GM18511 (cell line): ENCODE measurements at regions not wholly inside any gene's neighbourhood (a gene's known extent, or its start where the extent isn't known, plus 50 kb on each side); places are given as distances from the start of the nearest gene placed in this dataset.
"Not testable (repeated sequence)": the region's sequence is repeated elsewhere in the genome, so short reads cannot be mapped to it uniquely, and the experiment has no call there.

ENCODE experiments used
- ATAC-seq: cut with Tn5 transposase; IDR thresholded peaks from one replicate; pipeline ENCODE4 v1.9.1; 2021; ENCODE audit warnings: mild to moderate bottlenecking, moderate library complexity; ENCODE audit not compliant: unreplicated experiment

- ATAC-seq: no peak
These were observed 77.8 kb downstream of the TEX36 start for GRCh38 chr10:125605167-125605566.

- no peak for ATAC-seq
These were observed 80.1 kb downstream of the TEX36 start for GRCh38 chr10:125602825-125603224.

- ATAC-seq: no peak
These were observed 83.8 kb downstream of the TEX36 start for GRCh38 chr10:125599194-125599593.

- no peak for ATAC-seq
These were observed 87.1 kb downstream of the TEX36 start for GRCh38 chr10:125595911-125596310.

GRCh38 chr10:125593644-125594043 is 89.3 kb downstream of the TEX36 start:
- ATAC-seq: no peak

GRCh38 chr10:125592897-125593296 is 90.1 kb downstream of the TEX36 start:
- no peak for ATAC-seq

- no peak for ATAC-seq
These were observed 91.1 kb downstream of the TEX36 start for GRCh38 chr10:125591886-125592285.

GRCh38 chr10:125588738-125589137 is 94.2 kb downstream of the TEX36 start:
- not testable (repeated sequence) for ATAC-seq

- ATAC-seq: no peak
These were observed 98.0 kb downstream of the TEX36 start for GRCh38 chr10:125584954-125585353.

- no peak for ATAC-seq
These were observed 104.2 kb downstream of the TEX36 start for GRCh38 chr10:125578658-125579315.

GRCh38 chr10:125575843-125576242 is 107.1 kb downstream of the TEX36 start:
- no peak for ATAC-seq

GRCh38 chr10:125568156-125568555 is 114.8 kb downstream of the TEX36 start:
- ATAC-seq: no peak

- no peak for ATAC-seq
These were observed 115.4 kb downstream of the TEX36 start for GRCh38 chr10:125567529-125567928.

- no peak for ATAC-seq
These were observed 117.9 kb downstream of the TEX36 start for GRCh38 chr10:125565046-125565445.

- ATAC-seq: no peak
These were observed 118.4 kb downstream of the TEX36 start for GRCh38 chr10:125564570-125564969.

GRCh38 chr10:125562737-125563136 is 120.2 kb downstream of the TEX36 start:
- no peak for ATAC-seq

GRCh38 chr10:125560947-125561346 is 122.0 kb downstream of the TEX36 start:
- no peak for ATAC-seq

GRCh38 chr10:125559210-125559609 is 123.8 kb downstream of the TEX36 start:
- ATAC-seq: peak; percentile 98

GRCh38 chr10:125557801-125558505 is 125.0 kb downstream of the TEX36 start:
- no peak for ATAC-seq

GRCh38 chr10:125557311-125557710 is 125.7 kb downstream of the TEX36 start:
- ATAC-seq: no peak

- no peak for ATAC-seq
These were observed 126.1 kb downstream of the TEX36 start for GRCh38 chr10:125556882-125557281.

GRCh38 chr10:125555743-125556142 is 127.2 kb downstream of the TEX36 start:
- ATAC-seq: no peak

GRCh38 chr10:125555267-125555666 is 127.7 kb downstream of the TEX36 start:
- ATAC-seq: no peak
